HG03159 (cell line): ENCODE measurements at regions not wholly inside any gene's neighbourhood (a gene's known extent, or its start where the extent isn't known, plus 50 kb on each side); places are given as distances from the start of the nearest gene placed in this dataset.
"Not testable (repeated sequence)": the region's sequence is repeated elsewhere in the genome, so short reads cannot be mapped to it uniquely, and the experiment has no call there.

Experiments used
- ATAC-seq: cut with Tn5 transposase; IDR thresholded peaks from one replicate; pipeline ENCODE4 v1.9.1; 2021; ENCODE audit warnings: mild to moderate bottlenecking, moderate library complexity; ENCODE audit not compliant: unreplicated experiment

GRCh38 chr13:62278271-62278670 is 862.6 kb upstream of the PCDH20 start:
- ATAC-seq = no peak

GRCh38 chr13:62251734-62252133 is 836.1 kb upstream of the PCDH20 start:
- no peak for ATAC-seq

GRCh38 chr13:62250501-62251201 is 835.0 kb upstream of the PCDH20 start:
- ATAC-seq = no peak

GRCh38 chr13:62246581-62246980 is 830.9 kb upstream of the PCDH20 start:
- no peak for ATAC-seq

GRCh38 chr13:62243106-62243505 is 827.5 kb upstream of the PCDH20 start:
- no peak for ATAC-seq

- ATAC-seq = no peak
These were observed 819.3 kb upstream of the PCDH20 start for GRCh38 chr13:62234780-62235440.

- no peak for ATAC-seq
These were observed 795.3 kb upstream of the PCDH20 start for GRCh38 chr13:62210951-62211350.

GRCh38 chr13:62209529-62209928 is 793.9 kb upstream of the PCDH20 start:
- ATAC-seq = peak; percentile 73

GRCh38 chr13:62207388-62207787 is 791.7 kb upstream of the PCDH20 start:
- no peak for ATAC-seq

- ATAC-seq = no peak
These were observed 790.5 kb upstream of the PCDH20 start for GRCh38 chr13:62206165-62206564.

GRCh38 chr13:62205273-62205672 is 789.6 kb upstream of the PCDH20 start:
- ATAC-seq = no peak

- no peak for ATAC-seq
These were observed 778.7 kb upstream of the PCDH20 start for GRCh38 chr13:62194371-62194770.

GRCh38 chr13:62193919-62194318 is 778.3 kb upstream of the PCDH20 start:
- no peak for ATAC-seq

- ATAC-seq = no peak
These were observed 770.1 kb upstream of the PCDH20 start for GRCh38 chr13:62185631-62186255.

- no peak for ATAC-seq
These were observed 760.4 kb upstream of the PCDH20 start for GRCh38 chr13:62176051-62176450.

GRCh38 chr13:62173958-62174357 is 758.3 kb upstream of the PCDH20 start:
- no peak for ATAC-seq

GRCh38 chr13:62171697-62172096 is 756.0 kb upstream of the PCDH20 start:
- no peak for ATAC-seq

- no peak for ATAC-seq
These were observed 753.2 kb upstream of the PCDH20 start for GRCh38 chr13:62168891-62169290.

- no peak for ATAC-seq
These were observed 752.1 kb upstream of the PCDH20 start for GRCh38 chr13:62167650-62168172.

- ATAC-seq = no peak
These were observed 747.2 kb upstream of the PCDH20 start for GRCh38 chr13:62162860-62163259.

- no peak for ATAC-seq
These were observed 742.9 kb upstream of the PCDH20 start for GRCh38 chr13:62158520-62158919.

- ATAC-seq = not testable (repeated sequence)
These were observed 736.1 kb upstream of the PCDH20 start for GRCh38 chr13:62151724-62152123.
